SK-N-SH (cell line): ENCODE measurements at regions not wholly inside any gene's neighbourhood (a gene's known extent, or its start where the extent isn't known, plus 50 kb on each side); places are given as distances from the start of the nearest gene placed in this dataset.

Experiments
- CTCF ChIA-PET: fragments of 300-600, 350-600 bp; formaldehyde crosslinking; extraction: SDS; loops from one replicate; lab custom pipeline; 2021; lab: Yijun Ruan, JAX
- POLR2A ChIA-PET: fragments of 350-600 bp; sonication (Branson Sonifier 250); formaldehyde crosslinking; extraction: SDS; loops from one replicate; lab custom pipeline; 2020; ENCODE audit warnings: antibody characterized with exemption, inconsistent platforms; lab: Yijun Ruan, JAX
- DNase-seq: peaks from one replicate; pipeline ENCODE4 v3.0.0; 2012
- H2AFZ ChIP-seq: fragments of 200-600 bp; sonication (generic); 2 replicates; pipeline ENCODE4 v1.8.1; 2016; ENCODE audit warnings: antibody characterized with exemption, mild to moderate bottlenecking, low read depth
- H3F3A ChIP-seq: fragments of 200-600 bp; sonication (generic); replicated peaks from 2 replicates; pipeline ENCODE3; 2016; ENCODE audit warnings: antibody characterized with exemption, mild to moderate bottlenecking; ENCODE audit not compliant: insufficient read depth
- H3K27ac ChIP-seq, 2 experiments: fragments of 200-500 bp in 1 of 2; fragments of 200-600 bp in 1 of 2; sonication (Bioruptor generic) in 1 of 2; sonication (generic), shearing (Covaris generic) in 1 of 2; 2 replicates each; pipeline versions ENCODE4 v1.5.1 to v1.6.1; 2014 to 2016; ENCODE audit warnings: low read depth in 2 of 2, inconsistent platforms in 1 of 2, low read length in 1 of 2, mild to moderate bottlenecking in 1 of 2, mixed read lengths in 1 of 2
- H3K27me3 ChIP-seq: fragments of 200-600 bp; sonication (generic), shearing (Covaris generic); 2 replicates; pipeline ENCODE4 v1.6.1; 2016; ENCODE audit warnings: mixed run types; ENCODE audit not compliant: insufficient read depth
- H3K36me3 ChIP-seq, 2 experiments: fragments of 200-500 bp in 1 of 2; fragments of 200-600 bp in 1 of 2; sonication (Bioruptor generic) in 1 of 2; sonication (generic) in 1 of 2; replicated peaks in 1 of 2; 2 replicates each; pipeline versions ENCODE3 to v1.5.1; 2014 to 2016; ENCODE audit warnings: low read length in 1 of 2, mild to moderate bottlenecking in 1 of 2; ENCODE audit not compliant: insufficient read depth in 2 of 2, control insufficient read depth in 1 of 2
- H3K4me1 ChIP-seq, 2 experiments: fragments of 200-500 bp in 1 of 2; fragments of 200-600 bp in 1 of 2; sonication (Bioruptor generic) in 1 of 2; sonication (generic), shearing (Covaris generic) in 1 of 2; 2 replicates each; pipeline versions ENCODE4 v1.5.1 to v1.6.1; 2014 to 2016; ENCODE audit warnings: low read depth in 1 of 2, low read length in 1 of 2, mixed run types in 1 of 2; ENCODE audit not compliant: insufficient read depth in 2 of 2, control insufficient read depth in 1 of 2
- H3K4me2 ChIP-seq: fragments of 200-600 bp; sonication (generic), shearing (Covaris generic); 2 replicates; pipeline ENCODE4 v1.6.1; 2017; ENCODE audit warnings: mixed run types
- H3K4me3 ChIP-seq, 2 experiments: fragments of 200-500 bp in 1 of 2; fragments of 200-600 bp in 1 of 2; sonication (Bioruptor generic) in 1 of 2; sonication (generic), shearing (Covaris generic) in 1 of 2; 2 replicates each; pipeline versions ENCODE4 v1.5.1 to v1.8.1; 2014 to 2016; ENCODE audit warnings: low read depth in 2 of 2, inconsistent platforms in 1 of 2, low read length in 1 of 2, mild to moderate bottlenecking in 1 of 2, mixed read lengths in 1 of 2, moderate library complexity in 1 of 2
- H3K79me2 ChIP-seq: fragments of 200-600 bp; sonication (generic); 2 replicates; pipeline ENCODE4 v1.8.1; 2017; ENCODE audit warnings: mild to moderate bottlenecking; ENCODE audit not compliant: insufficient read depth
- H3K9ac ChIP-seq: fragments of 200-600 bp; sonication (generic); 2 replicates; pipeline ENCODE4 v1.6.1; 2017; ENCODE audit warnings: mixed run types
- H3K9me2 ChIP-seq: fragments of 200-600 bp; sonication (generic); 2 replicates; pipeline ENCODE4 v1.6.1; 2017; ENCODE audit warnings: mixed run types
- H3K9me3 ChIP-seq: fragments of 200-600 bp; sonication (generic); 2 replicates; pipeline ENCODE4 v1.6.1; 2017; ENCODE audit warnings: mixed run types, mild to moderate bottlenecking, moderate library complexity
- H4K20me1 ChIP-seq: fragments of 200-600 bp; sonication (generic); 2 replicates; pipeline ENCODE4 v1.6.1; 2017; ENCODE audit warnings: mild to moderate bottlenecking, mixed run types; ENCODE audit not compliant: insufficient read depth
- CHD2 ChIP-seq: fragments of 150-350 bp; IDR thresholded peaks from 2 replicates; pipeline ENCODE4 v1.6.1; 2018; ENCODE audit warnings: low read length; ENCODE audit not compliant: partially characterized antibody
- EP300 ChIP-seq, 2 experiments: IDR thresholded peaks; 2 replicates each; pipeline versions ENCODE4 v1.4.0 to v1.6.1; 2012; ENCODE audit warnings: borderline replicate concordance in 1 of 2, low read depth in 1 of 2, low read length in 1 of 2
- FOXJ3 ChIP-seq: sonication (generic); formaldehyde crosslinking; IDR thresholded peaks from 2 replicates; pipeline ENCODE4 v1.5.1; 2020; ENCODE audit warnings: mild to moderate bottlenecking, missing genetic modification reagents
- GABPA ChIP-seq: IDR thresholded peaks from 2 replicates; pipeline ENCODE4 v1.4.0; 2012; ENCODE audit warnings: low read depth, mild to moderate bottlenecking
- GATA2 ChIP-seq: sonication (generic); formaldehyde crosslinking; IDR thresholded peaks from 2 replicates; pipeline ENCODE4 v1.5.0; 2020; ENCODE audit warnings: mild to moderate bottlenecking, missing genetic modification reagents
- MEF2A ChIP-seq: IDR thresholded peaks from 2 replicates; pipeline ENCODE4 v1.4.0; 2012; ENCODE audit warnings: low read depth, borderline replicate concordance
- MXI1 ChIP-seq: IDR thresholded peaks from 2 replicates; pipeline ENCODE4 v1.6.1; 2012; ENCODE audit warnings: mild to moderate bottlenecking, low read depth, low read length, improper control_type of control experiment
- NRF1 ChIP-seq: IDR thresholded peaks from 2 replicates; pipeline ENCODE4 v1.6.1; 2012; ENCODE audit warnings: low read depth, mild to moderate bottlenecking, low read length
- POLR2AphosphoS5 ChIP-seq: IDR thresholded peaks from 2 replicates; pipeline ENCODE4 v1.6.1; 2012; ENCODE audit warnings: low read depth, low read length
- RCOR1 ChIP-seq: fragments of 150-350 bp; IDR thresholded peaks from 2 replicates; pipeline ENCODE4 v1.6.1; 2017; ENCODE audit warnings: antibody characterized with exemption, low read length
- RFX5 ChIP-seq: IDR thresholded peaks from 2 replicates; pipeline ENCODE4 v1.6.1; 2012; ENCODE audit warnings: mild to moderate bottlenecking, improper control_type of control experiment, low read length
- TAF1 ChIP-seq: IDR thresholded peaks from 2 replicates; pipeline ENCODE4 v1.6.1; 2012; ENCODE audit warnings: low read depth, mild to moderate bottlenecking, low read length, moderate library complexity, borderline replicate concordance
- TEAD4 ChIP-seq: IDR thresholded peaks from 2 replicates; pipeline ENCODE4 v1.4.0; 2012; ENCODE audit warnings: mild to moderate bottlenecking, borderline replicate concordance; ENCODE audit not compliant: insufficient read depth
- YY1 ChIP-seq: IDR thresholded peaks from 2 replicates; pipeline ENCODE4 v1.4.0; 2012; ENCODE audit warnings: low read depth, mild to moderate bottlenecking
- WGBS: methylation state at CpG from one replicate; pipeline ENCODE4 v1.1.6; 2017; ENCODE audit warnings: low lambda C conversion rate; 5-methylcytosine and 5-hydroxymethylcytosine counted together
- TF ChIP-seq, protein P1 (sequence below): fragments of 150-350 bp; IDR thresholded peaks from 2 replicates; pipeline ENCODE4 v1.6.1; 2016; ENCODE audit warnings: mild to moderate bottlenecking, low read depth, low read length
- TF ChIP-seq, protein P2 (sequence below): IDR thresholded peaks from 2 replicates; pipeline ENCODE4 v1.4.0; 2012; ENCODE audit warnings: low read depth, borderline replicate concordance
- TF ChIP-seq, protein P3 (sequence below): IDR thresholded peaks from 2 replicates; pipeline ENCODE4; 2012
- TF ChIP-seq, protein P4 (sequence below): fragments of 200-600 bp; sonication (generic); IDR thresholded peaks from 2 replicates; pipeline ENCODE4 v1.6.1; 2017; ENCODE audit warnings: antibody characterized with exemption, mild to moderate bottlenecking, moderate library complexity

DNA sequence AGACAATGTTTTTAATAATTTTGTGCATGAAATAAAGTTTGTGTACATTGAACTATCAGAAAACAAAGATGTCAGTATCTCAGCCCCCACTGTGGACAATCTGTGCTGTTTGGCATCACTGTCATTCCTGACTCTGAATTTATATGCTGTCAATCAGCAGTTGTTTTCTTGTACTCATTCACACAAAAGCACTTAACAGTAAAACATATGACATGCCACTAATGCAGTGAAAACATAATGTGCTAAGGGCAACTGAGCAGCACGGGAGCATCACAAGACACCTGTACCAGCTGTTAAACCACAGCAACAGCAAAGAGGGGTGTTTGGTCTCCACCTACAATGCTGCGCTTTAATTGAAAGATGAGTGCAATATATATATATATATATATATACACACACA is 647.8 kb upstream of the SLC35B3 start:
- ChIA-PET CTCF (no interaction called here), POLR2A (no interaction called here)
- no peak overlapping the region for H2AFZ ChIP-seq
- no peaks in the 10 kb centered on the region for H4K20me1 ChIP-seq
- H3K9me2 ChIP-seq = no peaks in the 10 kb centered on the region
- H3K4me3 ChIP-seq = no peak overlapping the region
- no peak overlapping the region for H3K4me2 ChIP-seq
- H3K79me2 ChIP-seq = no peaks in the 10 kb centered on the region
- no peaks in the 10 kb centered on the region for H3K9me3 ChIP-seq
- no peaks in the 10 kb centered on the region for H3K27me3 ChIP-seq
- no peak overlapping the region for H3K9ac ChIP-seq
- WGBS = 6% methylated on average over 2 of the region's 2 CpGs
- no peaks in the 10 kb centered on the region for H3K36me3 ChIP-seq
- no peak overlapping the region for H3K27ac ChIP-seq
- TF ChIP-seq, protein P1, sequence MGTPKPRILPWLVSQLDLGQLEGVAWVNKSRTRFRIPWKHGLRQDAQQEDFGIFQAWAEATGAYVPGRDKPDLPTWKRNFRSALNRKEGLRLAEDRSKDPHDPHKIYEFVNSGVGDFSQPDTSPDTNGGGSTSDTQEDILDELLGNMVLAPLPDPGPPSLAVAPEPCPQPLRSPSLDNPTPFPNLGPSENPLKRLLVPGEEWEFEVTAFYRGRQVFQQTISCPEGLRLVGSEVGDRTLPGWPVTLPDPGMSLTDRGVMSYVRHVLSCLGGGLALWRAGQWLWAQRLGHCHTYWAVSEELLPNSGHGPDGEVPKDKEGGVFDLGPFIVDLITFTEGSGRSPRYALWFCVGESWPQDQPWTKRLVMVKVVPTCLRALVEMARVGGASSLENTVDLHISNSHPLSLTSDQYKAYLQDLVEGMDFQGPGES = no peak
- TF ChIP-seq RFX5 (no peak), EP300 (IDR thresholded peaks at IDR 0.05; ENCODE audit: borderline replicate concordance in 1 of 2, low read depth in 1 of 2, low read length in 1 of 2) (no peak), GATA2 (CRISPR knock-in tag) (no peak), MXI1 (no peak), GABPA (no peak), NRF1 (no peak), RCOR1 (no peak), FOXJ3 (CRISPR knock-in tag) (no peak), CHD2 (no peak), POLR2AphosphoS5 (no peak)
- TF ChIP-seq, protein P2, sequence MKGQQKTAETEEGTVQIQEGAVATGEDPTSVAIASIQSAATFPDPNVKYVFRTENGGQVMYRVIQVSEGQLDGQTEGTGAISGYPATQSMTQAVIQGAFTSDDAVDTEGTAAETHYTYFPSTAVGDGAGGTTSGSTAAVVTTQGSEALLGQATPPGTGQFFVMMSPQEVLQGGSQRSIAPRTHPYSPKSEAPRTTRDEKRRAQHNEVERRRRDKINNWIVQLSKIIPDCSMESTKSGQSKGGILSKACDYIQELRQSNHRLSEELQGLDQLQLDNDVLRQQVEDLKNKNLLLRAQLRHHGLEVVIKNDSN = no peak
- TF ChIP-seq, protein P3, sequence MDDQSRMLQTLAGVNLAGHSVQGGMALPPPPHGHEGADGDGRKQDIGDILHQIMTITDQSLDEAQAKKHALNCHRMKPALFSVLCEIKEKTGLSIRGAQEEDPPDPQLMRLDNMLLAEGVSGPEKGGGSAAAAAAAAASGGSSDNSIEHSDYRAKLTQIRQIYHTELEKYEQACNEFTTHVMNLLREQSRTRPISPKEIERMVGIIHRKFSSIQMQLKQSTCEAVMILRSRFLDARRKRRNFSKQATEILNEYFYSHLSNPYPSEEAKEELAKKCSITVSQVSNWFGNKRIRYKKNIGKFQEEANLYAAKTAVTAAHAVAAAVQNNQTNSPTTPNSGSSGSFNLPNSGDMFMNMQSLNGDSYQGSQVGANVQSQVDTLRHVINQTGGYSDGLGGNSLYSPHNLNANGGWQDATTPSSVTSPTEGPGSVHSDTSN = no peak
- no peak for DNase-seq
- H3K4me1 ChIP-seq = no peaks in the 10 kb centered on the region
- H3F3A ChIP-seq = no peaks in the 10 kb centered on the region

DNA sequence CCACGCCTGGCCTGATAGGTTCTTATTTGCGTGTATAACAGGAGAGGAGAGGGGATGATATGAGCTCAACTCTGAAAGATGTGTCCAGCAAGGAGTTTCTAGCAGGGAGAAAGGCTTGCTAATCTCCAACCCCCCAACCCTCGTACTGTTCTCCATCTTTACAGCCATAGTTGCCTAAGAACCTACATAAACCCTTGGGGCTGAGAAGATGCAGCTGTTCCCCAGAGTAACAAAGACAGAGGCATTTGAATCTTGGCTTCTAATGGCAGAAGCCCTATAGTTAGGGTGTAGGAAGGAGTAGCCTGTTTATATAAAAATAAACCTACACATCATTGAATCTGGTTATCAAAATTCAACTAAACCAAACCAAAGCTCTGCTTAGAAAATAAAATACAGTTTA is 631.4 kb upstream of the SLC35B3 start:
- ChIA-PET CTCF (interaction anchor here (1.5 kb wide), 1 partner anchor 10 kb away, joined by 5 read pairs; no protein-coding TSS in a partner anchor), POLR2A (no interaction called here)
- H3K27ac ChIP-seq = no peak overlapping the region
- H3K4me2 ChIP-seq = no peak overlapping the region
- H3K36me3 ChIP-seq = no peaks in the 10 kb centered on the region
- H3K9me2 ChIP-seq = no peaks in the 10 kb centered on the region
- no peaks in the 10 kb centered on the region for H4K20me1 ChIP-seq
- H3K9ac ChIP-seq = no peak overlapping the region
- H3K9me3 ChIP-seq = no peaks in the 10 kb centered on the region
- no peak overlapping the region for H3K4me3 ChIP-seq
- no peak for DNase-seq
- no peaks in the 10 kb centered on the region for H3K79me2 ChIP-seq
- WGBS = 6% methylated on average over 3 of the region's 3 CpGs
- H3K27me3 ChIP-seq = no peaks in the 10 kb centered on the region
- H2AFZ ChIP-seq = no peak overlapping the region
- no peaks in the 10 kb centered on the region for H3F3A ChIP-seq
- no peaks in the 10 kb centered on the region for H3K4me1 ChIP-seq
- no peak for TF ChIP-seq YY1
- TF ChIP-seq, protein P3 = no peak
- no peak for TF ChIP-seq RFX5
- TF ChIP-seq, protein P1 = no peak
- TF ChIP-seq POLR2AphosphoS5 = no peak
- TF ChIP-seq, protein P4, sequence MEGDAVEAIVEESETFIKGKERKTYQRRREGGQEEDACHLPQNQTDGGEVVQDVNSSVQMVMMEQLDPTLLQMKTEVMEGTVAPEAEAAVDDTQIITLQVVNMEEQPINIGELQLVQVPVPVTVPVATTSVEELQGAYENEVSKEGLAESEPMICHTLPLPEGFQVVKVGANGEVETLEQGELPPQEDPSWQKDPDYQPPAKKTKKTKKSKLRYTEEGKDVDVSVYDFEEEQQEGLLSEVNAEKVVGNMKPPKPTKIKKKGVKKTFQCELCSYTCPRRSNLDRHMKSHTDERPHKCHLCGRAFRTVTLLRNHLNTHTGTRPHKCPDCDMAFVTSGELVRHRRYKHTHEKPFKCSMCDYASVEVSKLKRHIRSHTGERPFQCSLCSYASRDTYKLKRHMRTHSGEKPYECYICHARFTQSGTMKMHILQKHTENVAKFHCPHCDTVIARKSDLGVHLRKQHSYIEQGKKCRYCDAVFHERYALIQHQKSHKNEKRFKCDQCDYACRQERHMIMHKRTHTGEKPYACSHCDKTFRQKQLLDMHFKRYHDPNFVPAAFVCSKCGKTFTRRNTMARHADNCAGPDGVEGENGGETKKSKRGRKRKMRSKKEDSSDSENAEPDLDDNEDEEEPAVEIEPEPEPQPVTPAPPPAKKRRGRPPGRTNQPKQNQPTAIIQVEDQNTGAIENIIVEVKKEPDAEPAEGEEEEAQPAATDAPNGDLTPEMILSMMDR = no peak
- TF ChIP-seq TAF1 = no peak
- no peak for TF ChIP-seq EP300 (IDR thresholded peaks at IDR 0.05; ENCODE audit: borderline replicate concordance in 1 of 2, low read depth in 1 of 2, low read length in 1 of 2)
- TF ChIP-seq MEF2A = no peak
- no peak for TF ChIP-seq TEAD4
- TF ChIP-seq NRF1 = no peak
